SK-N-SH (cell line): ENCODE measurements at regions not wholly inside any gene's neighbourhood (a gene's known extent, or its start where the extent isn't known, plus 50 kb on each side); places are given as distances from the start of the nearest gene placed in this dataset.
"Not testable (repeated sequence)": the region's sequence is repeated elsewhere in the genome, so short reads cannot be mapped to it uniquely, and the experiment has no call there.

ENCODE experiments used
- CTCF ChIP-seq: fragments of 200-600 bp; sonication (generic); IDR thresholded peaks from 2 replicates; pipeline ENCODE4 v1.6.1; 2017; ENCODE audit warnings: antibody characterized with exemption, mild to moderate bottlenecking, moderate library complexity
- JUND ChIP-seq: IDR thresholded peaks from 2 replicates; pipeline ENCODE4 v1.4.0; 2012
- MAX ChIP-seq: IDR thresholded peaks from 2 replicates; pipeline ENCODE4 v1.4.0; 2012; ENCODE audit warnings: low read depth

- TF ChIP-seq CTCF, MAX, JUND: not testable (repeated sequence)
These were observed 138.5 kb downstream of the ZNF479 start for GRCh38 chr7:56993779-56994178.
